ENCODE measurements at regions not wholly inside any gene's neighbourhood (a gene's known extent, or its start where the extent isn't known, plus 50 kb on each side); places are given as distances from the start of the nearest gene placed in this dataset.

- no peaks in the 10 kb centered on the region for H3K4me1 Mint-ChIP-seq (ENCODE audit: low read depth)
- H3K9me3 Mint-ChIP-seq (ENCODE audit: low read depth): peaks cover 2% of the 10 kb centered on the region
- no peaks in the 10 kb centered on the region for H3K36me3 Mint-ChIP-seq (ENCODE audit: insufficient read depth)
- H3K27ac Mint-ChIP-seq: no peak overlapping the region
- no peak for TF ChIP-seq CTCF (IDR thresholded peaks at IDR 0.05; ENCODE audit: unreplicated experiment)
- H3K27me3 Mint-ChIP-seq: no peaks in the 10 kb centered on the region
- no peak for DNase-seq (ENCODE audit: low spot score, unreplicated experiment)
- no peak overlapping the region for H3K4me3 Mint-ChIP-seq (ENCODE audit: low read depth)
These were observed 393.7 kb upstream of the TMEM132C start for GRCh38 chr12:127873306-127873705.

- no peaks in the 10 kb centered on the region for H3K9me3 Mint-ChIP-seq (ENCODE audit: low read depth)
- no peak for DNase-seq (ENCODE audit: low spot score, unreplicated experiment)
- no peak for TF ChIP-seq CTCF (IDR thresholded peaks at IDR 0.05; ENCODE audit: unreplicated experiment)
- no peaks in the 10 kb centered on the region for H3K4me1 Mint-ChIP-seq (ENCODE audit: low read depth)
- H3K27me3 Mint-ChIP-seq: peaks cover 6% of the 10 kb centered on the region
- H3K27ac Mint-ChIP-seq: no peak overlapping the region
- no peak overlapping the region for H3K4me3 Mint-ChIP-seq (ENCODE audit: low read depth)
- H3K36me3 Mint-ChIP-seq (ENCODE audit: insufficient read depth): no peaks in the 10 kb centered on the region
These were observed 385.4 kb upstream of the TMEM132C start for GRCh38 chr12:127881371-127882140.

- TF ChIP-seq CTCF (IDR thresholded peaks at IDR 0.05; ENCODE audit: unreplicated experiment): no peak
- Mint-ChIP-seq H3K4me3 (ENCODE audit: low read depth) (no peak overlapping the region), H3K9me3 (ENCODE audit: low read depth) (no peaks in the 10 kb centered on the region), H3K27ac (no peak overlapping the region), H3K36me3 (ENCODE audit: insufficient read depth) (no peaks in the 10 kb centered on the region), H3K27me3 (peaks cover 6% of the 10 kb centered on the region), H3K4me1 (ENCODE audit: low read depth) (no peaks in the 10 kb centered on the region)
- no peak for DNase-seq (ENCODE audit: low spot score, unreplicated experiment)
These were observed 384.0 kb upstream of the TMEM132C start for GRCh38 chr12:127883013-127883412.

GRCh38 chr12:127885954-127886750 lies 380.8 kb upstream of the TMEM132C start:
- Mint-ChIP-seq H3K4me3 (ENCODE audit: low read depth) (no peak overlapping the region), H3K4me1 (ENCODE audit: low read depth) (peaks cover 3% of the 10 kb centered on the region), H3K27me3 (peaks cover 2% of the 10 kb centered on the region), H3K27ac (no peak overlapping the region), H3K36me3 (ENCODE audit: insufficient read depth) (no peaks in the 10 kb centered on the region), H3K9me3 (ENCODE audit: low read depth) (no peaks in the 10 kb centered on the region)
- no peak for TF ChIP-seq CTCF (IDR thresholded peaks at IDR 0.05; ENCODE audit: unreplicated experiment)
- DNase-seq (ENCODE audit: low spot score, unreplicated experiment): no peak

- no peaks in the 10 kb centered on the region for H3K9me3 Mint-ChIP-seq (ENCODE audit: low read depth)
- no peak overlapping the region for H3K4me3 Mint-ChIP-seq (ENCODE audit: low read depth)
- H3K4me1 Mint-ChIP-seq (ENCODE audit: low read depth): peaks cover 3% of the 10 kb centered on the region
- no peak overlapping the region for H3K27ac Mint-ChIP-seq
- no peak for DNase-seq (ENCODE audit: low spot score, unreplicated experiment)
- peaks cover 2% of the 10 kb centered on the region for H3K27me3 Mint-ChIP-seq
- no peak for TF ChIP-seq CTCF (IDR thresholded peaks at IDR 0.05; ENCODE audit: unreplicated experiment)
- H3K36me3 Mint-ChIP-seq (ENCODE audit: insufficient read depth): no peaks in the 10 kb centered on the region
These were observed 380.1 kb upstream of the TMEM132C start for GRCh38 chr12:127886827-127887226.

All from progenitor cell of endocrine pancreas (in vitro differentiated cells).